ENCODE measurements at regions not wholly inside any gene's neighbourhood (a gene's known extent, or its start where the extent isn't known, plus 50 kb on each side); places are given as distances from the start of the nearest gene placed in this dataset.

- TF ChIP-seq TEAD2 (CRISPR knock-in tag; IDR thresholded peaks at IDR 0.05) (no peak), SMC3 (IDR thresholded peaks at IDR 0.05; ENCODE audit: low read length) (no peak), FOXA1 (IDR thresholded peaks at IDR 0.05) (peak; percentile 65), FOXA1 (CRISPR knock-in tag; IDR thresholded peaks at IDR 0.05) (peak; percentile 92), PRDM4 (CRISPR knock-in tag; IDR thresholded peaks at IDR 0.05; ENCODE audit: borderline replicate concordance) (no peak), FOXP4 (CRISPR knock-in tag; IDR thresholded peaks at IDR 0.05) (peak; percentile 87), AHDC1 (CRISPR knock-in tag; IDR thresholded peaks at IDR 0.05; ENCODE audit: borderline replicate concordance) (peak; percentile 42; the same call in 1 of the 2 replicates), SOX5 (CRISPR knock-in tag; IDR thresholded peaks at IDR 0.05; ENCODE audit: borderline replicate concordance) (peak; percentile 60; the same call in 1 of the 2 replicates), YEATS4 (CRISPR knock-in tag; IDR thresholded peaks at IDR 0.05; ENCODE audit: borderline replicate concordance) (no peak), ISX (CRISPR knock-in tag; conservative IDR thresholded peaks at IDR 0.05) (no peak), PRPF4 (IDR thresholded peaks at IDR 0.05; ENCODE audit: low read depth, low read length, poor library complexity, severe bottlenecking) (no peak), NR2C2 (CRISPR knock-in tag; IDR thresholded peaks at IDR 0.05; ENCODE audit: borderline replicate concordance) (peak; percentile 22; the same call in 1 of the 2 replicates), NR0B2 (CRISPR knock-in tag; IDR thresholded peaks at IDR 0.05) (no peak), ZNF451 (CRISPR knock-in tag; IDR thresholded peaks at IDR 0.05) (no peak), RFX5 (IDR thresholded peaks at IDR 0.05; ENCODE audit: low read depth, low read length) (no peak), HCFC1 (IDR thresholded peaks at IDR 0.05; ENCODE audit: low read depth, low read length) (no peak), ZNF607 (CRISPR knock-in tag; IDR thresholded peaks at IDR 0.05; ENCODE audit: borderline replicate concordance) (no peak), MBNL3 (CRISPR knock-in tag; conservative IDR thresholded peaks at IDR 0.05) (no peak), CEBPG (CRISPR knock-in tag; IDR thresholded peaks at IDR 0.05) (peak; percentile 89), ATRX (CRISPR knock-in tag; IDR thresholded peaks at IDR 0.05; ENCODE audit: borderline replicate concordance) (no peak), ELF3 (CRISPR knock-in tag; IDR thresholded peaks at IDR 0.05) (0 out of 2 replicates have a peak, but pooled peaks have one; percentile 47)
Measured at GRCh38 chr6:121885399-121886152, 450.1 kb downstream of the GJA1 start (continued).
